Memory B cell (primary cell): ENCODE measurements at regions not wholly inside any gene's neighbourhood (a gene's known extent, or its start where the extent isn't known, plus 50 kb on each side); places are given as distances from the start of the nearest gene placed in this dataset.

ENCODE experiments used
- ATAC-seq: fragments of 150-1000 bp; cut with Tn5 transposase; 2 replicates; pipeline ENCODE4 v1.10.0; 2021; ENCODE audit warnings: low read depth, mild to moderate bottlenecking, moderate library complexity
- DNase-seq, 2 donors: peaks; one replicate each; pipeline ENCODE4 v3.0.0; 2022; ENCODE audit warnings: low spot score in 2 of 2
- H3K27ac Mint-ChIP-seq: one replicate; pipeline ENCODE4 v1.8.0; 2022; ENCODE audit warnings: mild to moderate bottlenecking, moderate library complexity, mixed read lengths
- H3K27me3 Mint-ChIP-seq: one replicate; pipeline ENCODE4 v1.8.0; 2022; ENCODE audit warnings: mixed read lengths
- H3K36me3 Mint-ChIP-seq: one replicate; pipeline ENCODE4 v1.8.0; 2022; ENCODE audit warnings: mild to moderate bottlenecking, mixed read lengths
- H3K4me1 Mint-ChIP-seq: one replicate; pipeline ENCODE4 v1.8.0; 2022; ENCODE audit warnings: mixed read lengths
- H3K4me3 Mint-ChIP-seq: one replicate; pipeline ENCODE4 v1.8.0; 2022; ENCODE audit warnings: mild to moderate bottlenecking, moderate library complexity, mixed read lengths
- H3K9me3 Mint-ChIP-seq: one replicate; pipeline ENCODE4 v1.8.0; 2022; ENCODE audit warnings: mixed read lengths

- no peak for DNase-seq
- no peaks in the 10 kb centered on the region for H3K27me3 Mint-ChIP-seq
- H3K36me3 Mint-ChIP-seq, result peaks cover 2% of the 10 kb centered on the region
- ATAC-seq, result no peak
- peaks cover 16% of the 10 kb centered on the region for H3K4me1 Mint-ChIP-seq
- no peak overlapping the region for H3K27ac Mint-ChIP-seq
- no peak overlapping the region for H3K4me3 Mint-ChIP-seq
- H3K9me3 Mint-ChIP-seq, result no peaks in the 10 kb centered on the region
Observed at GRCh38 chrX:15146515-15146914, 123.4 kb downstream of the ASB9 start.

DNA sequence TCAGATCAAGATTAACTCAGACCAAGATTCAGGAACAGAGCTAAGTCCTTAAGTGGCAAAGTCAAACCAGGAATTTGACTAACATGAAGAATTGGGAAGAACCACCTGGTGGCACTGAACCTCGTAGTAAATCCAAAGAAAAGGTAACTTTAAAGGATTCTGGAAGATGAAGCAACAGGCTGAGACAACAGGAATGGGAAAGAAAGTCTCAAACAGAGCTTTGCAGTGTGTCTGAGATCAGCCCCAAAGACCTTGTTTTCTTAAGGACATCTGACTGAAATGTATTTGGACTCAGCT lies 126.1 kb downstream of the ASB9 start:
- H3K9me3 Mint-ChIP-seq, result no peaks in the 10 kb centered on the region
- no peak overlapping the region for H3K4me3 Mint-ChIP-seq
- H3K36me3 Mint-ChIP-seq, result peaks cover 2% of the 10 kb centered on the region
- ATAC-seq (no peak), DNase-seq (no peak)
- H3K27me3 Mint-ChIP-seq, result no peaks in the 10 kb centered on the region
- H3K4me1 Mint-ChIP-seq, result peaks cover 2% of the 10 kb centered on the region
- H3K27ac Mint-ChIP-seq, result no peak overlapping the region

- H3K27me3 Mint-ChIP-seq, result no peaks in the 10 kb centered on the region
- peak; percentile 30 for DNase-seq
- H3K36me3 Mint-ChIP-seq, result no peaks in the 10 kb centered on the region
- no peak overlapping the region for H3K27ac Mint-ChIP-seq
- no peak overlapping the region for H3K4me3 Mint-ChIP-seq
- H3K9me3 Mint-ChIP-seq, result no peaks in the 10 kb centered on the region
- H3K4me1 Mint-ChIP-seq, result peaks cover 2% of the 10 kb centered on the region
- peak; percentile 65 for ATAC-seq
Observed at GRCh38 chrX:15143050-15143824, 126.6 kb downstream of the ASB9 start.

DNA sequence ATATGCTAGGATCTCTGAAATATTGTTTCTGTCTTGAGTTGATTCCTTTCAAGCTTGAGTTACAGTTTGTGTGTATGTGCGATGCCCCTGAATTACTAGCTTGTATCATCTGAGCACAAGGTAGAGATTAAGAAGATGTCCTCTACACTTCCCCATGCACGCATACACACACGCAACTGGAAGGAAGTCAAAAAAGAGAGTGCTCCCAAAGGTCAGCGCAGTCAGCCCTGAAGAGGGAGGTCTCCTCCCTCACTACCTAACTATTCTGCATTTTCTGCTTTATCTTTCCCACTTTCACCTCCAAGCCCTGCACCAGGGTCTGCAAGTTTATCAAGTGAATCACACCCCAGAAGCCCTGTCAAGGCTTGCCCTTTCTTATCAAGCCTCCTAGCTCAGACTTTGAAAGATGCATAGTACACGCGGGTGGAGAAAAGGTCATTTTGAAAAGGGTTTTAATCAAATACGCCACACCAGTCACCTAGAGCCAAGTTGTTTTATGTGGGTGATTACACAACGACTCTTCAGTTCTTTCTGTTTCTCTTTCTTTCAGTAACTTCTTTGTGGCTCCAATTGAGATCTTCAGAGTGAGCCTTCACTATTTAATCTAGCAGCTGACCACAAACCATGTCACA lies 127.7 kb downstream of the ASB9 start:
- Mint-ChIP-seq H3K36me3 (no peaks in the 10 kb centered on the region), H3K9me3 (no peaks in the 10 kb centered on the region), H3K27me3 (no peaks in the 10 kb centered on the region), H3K4me1 (peaks cover 2% of the 10 kb centered on the region), H3K27ac (no peak overlapping the region), H3K4me3 (no peak overlapping the region)
- ATAC-seq (no peak), DNase-seq (no peak)

DNA sequence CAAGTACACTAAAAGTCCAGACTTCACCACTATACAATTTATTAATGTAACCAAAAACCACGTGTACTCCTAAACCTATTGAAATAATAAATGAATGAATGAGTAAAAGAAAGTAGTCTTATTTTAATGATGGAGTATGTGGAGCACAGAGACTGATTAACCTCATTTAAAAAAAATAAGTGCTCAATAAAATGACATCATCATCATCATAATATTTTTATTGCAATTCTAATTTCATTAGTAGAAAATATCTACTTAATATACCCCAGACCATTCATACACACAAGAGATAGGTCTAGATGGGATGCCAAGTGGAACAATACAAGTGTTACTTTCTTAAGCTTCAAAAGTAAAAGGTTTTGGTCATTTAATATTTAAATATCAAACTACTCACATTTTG lies 133.1 kb downstream of the ASB9 start:
- H3K27me3 Mint-ChIP-seq, result peaks cover 3% of the 10 kb centered on the region
- no peaks in the 10 kb centered on the region for H3K36me3 Mint-ChIP-seq
- ATAC-seq (no peak), DNase-seq (no peak)
- no peak overlapping the region for H3K4me3 Mint-ChIP-seq
- no peaks in the 10 kb centered on the region for H3K4me1 Mint-ChIP-seq
- H3K27ac Mint-ChIP-seq, result no peak overlapping the region
- H3K9me3 Mint-ChIP-seq, result peaks cover 2% of the 10 kb centered on the region

- DNase-seq, result no peak
Observed at GRCh38 chrX:15129412-15129811, 140.5 kb downstream of the ASB9 start.

DNA sequence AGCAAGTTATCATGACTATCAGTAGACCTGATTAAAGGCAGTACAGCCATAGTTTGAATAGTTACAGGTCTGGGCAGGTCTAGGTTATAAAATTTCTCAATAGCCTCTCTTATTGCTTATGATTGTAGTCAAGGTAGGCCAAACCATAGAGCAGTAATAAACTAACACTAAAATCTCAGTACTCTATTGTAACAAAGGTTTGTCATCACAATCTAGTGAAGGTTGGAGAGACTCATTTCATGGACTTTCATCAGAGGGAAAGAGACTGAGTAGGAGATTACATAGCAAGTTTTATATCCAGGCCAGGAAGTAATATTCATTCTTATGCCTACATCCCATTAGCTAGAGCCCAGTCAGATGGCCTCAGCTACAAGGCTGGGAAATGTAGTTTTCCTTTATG lies 141.0 kb downstream of the ASB9 start:
- H3K27ac Mint-ChIP-seq, result no peak overlapping the region
- no peak overlapping the region for H3K4me3 Mint-ChIP-seq
- peaks cover 2% of the 10 kb centered on the region for H3K27me3 Mint-ChIP-seq
- H3K9me3 Mint-ChIP-seq, result no peaks in the 10 kb centered on the region
- H3K4me1 Mint-ChIP-seq, result no peaks in the 10 kb centered on the region
- no peaks in the 10 kb centered on the region for H3K36me3 Mint-ChIP-seq
- no peak for DNase-seq
- ATAC-seq, result no peak

More at GRCh38 chrX:15129412-15129811, 140.5 kb downstream of the ASB9 start:
- H3K27me3 Mint-ChIP-seq, result peaks cover 5% of the 10 kb centered on the region
- H3K4me3 Mint-ChIP-seq, result no peak overlapping the region
- H3K27ac Mint-ChIP-seq, result no peak overlapping the region
- no peaks in the 10 kb centered on the region for H3K36me3 Mint-ChIP-seq
- H3K4me1 Mint-ChIP-seq, result no peaks in the 10 kb centered on the region
- ATAC-seq, result no peak
- H3K9me3 Mint-ChIP-seq, result peaks cover 2% of the 10 kb centered on the region

DNA sequence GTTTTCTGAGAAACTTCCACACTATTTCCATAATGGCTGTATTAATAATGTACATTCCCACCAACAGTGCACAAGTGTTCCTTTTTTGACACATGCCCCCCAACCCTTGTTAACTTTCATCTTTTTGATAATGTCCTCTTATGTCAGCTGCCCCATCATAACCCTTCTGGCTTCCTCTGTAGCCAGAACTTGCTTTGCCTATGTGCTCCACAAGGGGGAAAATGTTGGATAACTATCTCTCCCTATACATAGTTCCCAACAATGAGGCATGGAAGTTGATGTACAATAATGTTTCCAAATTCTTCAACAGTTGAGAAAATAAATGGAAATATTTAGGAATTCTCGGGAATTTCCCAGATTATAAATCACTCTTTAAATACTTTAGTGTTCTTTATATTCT lies 142.9 kb downstream of the ASB9 start:
- Mint-ChIP-seq H3K27me3 (peaks cover 2% of the 10 kb centered on the region), H3K9me3 (no peaks in the 10 kb centered on the region), H3K4me1 (no peaks in the 10 kb centered on the region), H3K27ac (no peak overlapping the region), H3K4me3 (no peak overlapping the region), H3K36me3 (no peaks in the 10 kb centered on the region)
- ATAC-seq (no peak), DNase-seq (no peak)

GRCh38 chrX:15116900-15117299 lies 153.0 kb downstream of the ASB9 start:
- no peak for DNase-seq
- ATAC-seq, result no peak
- Mint-ChIP-seq H3K9me3 (no peaks in the 10 kb centered on the region), H3K36me3 (no peaks in the 10 kb centered on the region), H3K4me3 (no peak overlapping the region), H3K27ac (no peak overlapping the region), H3K4me1 (no peaks in the 10 kb centered on the region), H3K27me3 (no peaks in the 10 kb centered on the region)

DNA sequence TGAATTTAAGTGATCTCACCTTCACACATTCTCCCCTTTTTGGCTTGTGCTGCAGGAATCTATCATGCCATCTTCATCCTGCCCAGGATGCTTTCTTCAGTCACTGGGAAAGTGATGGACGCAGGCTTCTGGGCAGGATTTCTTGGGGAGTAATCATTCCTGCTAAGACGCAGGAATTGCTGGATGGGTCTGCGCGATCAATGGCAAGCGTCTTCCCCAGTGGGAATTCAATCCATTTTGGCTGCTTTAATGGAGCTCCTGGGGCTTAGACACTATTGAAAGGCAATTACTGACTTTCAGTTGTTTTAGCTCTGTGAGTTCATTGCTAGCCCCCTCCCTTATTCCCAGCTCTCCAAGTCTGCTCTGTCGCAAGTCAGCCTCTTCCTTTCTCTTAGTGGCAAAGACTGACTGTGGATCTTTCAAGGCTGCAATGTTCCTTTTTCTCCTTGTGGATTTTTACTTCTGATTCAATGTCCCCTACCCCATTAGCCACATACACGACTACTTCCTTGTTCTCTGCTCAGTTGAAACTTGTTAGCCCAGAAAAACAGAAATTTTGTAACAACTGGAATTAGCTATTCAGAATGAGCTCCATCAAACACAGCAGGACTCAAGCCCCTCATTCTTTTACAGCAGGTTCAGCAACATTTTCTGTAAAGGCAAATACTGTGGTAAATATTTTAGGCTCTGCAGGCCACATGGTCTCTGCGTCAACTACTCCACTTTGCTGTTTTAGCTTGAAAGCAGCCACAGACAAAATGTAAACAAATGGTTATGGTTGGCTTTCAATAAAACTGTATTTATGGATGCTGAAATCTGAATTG lies 154.9 kb downstream of the ASB9 start:
- Mint-ChIP-seq H3K36me3 (no peaks in the 10 kb centered on the region), H3K27ac (no peak overlapping the region), H3K9me3 (no peaks in the 10 kb centered on the region), H3K4me3 (no peak overlapping the region), H3K27me3 (no peaks in the 10 kb centered on the region), H3K4me1 (no peaks in the 10 kb centered on the region)
- ATAC-seq, result no peak
- no peak for DNase-seq

- no peaks in the 10 kb centered on the region for H3K4me1 Mint-ChIP-seq
- no peak overlapping the region for H3K4me3 Mint-ChIP-seq
- DNase-seq (no peak), ATAC-seq (no peak)
- no peaks in the 10 kb centered on the region for H3K27me3 Mint-ChIP-seq
- H3K36me3 Mint-ChIP-seq, result no peaks in the 10 kb centered on the region
- peaks cover 4% of the 10 kb centered on the region for H3K9me3 Mint-ChIP-seq
- H3K27ac Mint-ChIP-seq, result no peak overlapping the region
Observed at GRCh38 chrX:15107367-15107988, 162.4 kb downstream of the ASB9 start.

DNA sequence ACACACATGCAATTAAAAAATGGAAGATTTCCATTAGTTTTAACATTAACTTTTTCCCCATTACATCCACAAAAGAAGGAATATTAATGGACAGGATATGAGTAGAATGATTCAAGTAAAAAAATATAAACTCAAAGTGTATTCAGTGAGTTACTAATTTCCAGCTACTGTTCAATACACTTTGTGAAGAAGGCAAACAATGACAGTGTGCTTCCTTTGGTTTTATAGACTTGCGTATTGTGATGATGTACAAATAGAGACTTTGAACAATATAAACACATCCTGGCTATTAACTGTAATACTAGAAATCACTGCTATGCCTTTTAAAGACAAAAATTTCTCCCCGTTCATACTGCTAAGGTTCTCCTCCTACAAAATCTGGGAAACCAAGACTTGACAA lies 171.4 kb downstream of the ASB9 start:
- Mint-ChIP-seq H3K27me3 (no peaks in the 10 kb centered on the region), H3K4me3 (no peak overlapping the region), H3K4me1 (no peaks in the 10 kb centered on the region), H3K36me3 (no peaks in the 10 kb centered on the region), H3K27ac (no peak overlapping the region), H3K9me3 (no peaks in the 10 kb centered on the region)
- no peak for DNase-seq
- no peak for ATAC-seq

DNA sequence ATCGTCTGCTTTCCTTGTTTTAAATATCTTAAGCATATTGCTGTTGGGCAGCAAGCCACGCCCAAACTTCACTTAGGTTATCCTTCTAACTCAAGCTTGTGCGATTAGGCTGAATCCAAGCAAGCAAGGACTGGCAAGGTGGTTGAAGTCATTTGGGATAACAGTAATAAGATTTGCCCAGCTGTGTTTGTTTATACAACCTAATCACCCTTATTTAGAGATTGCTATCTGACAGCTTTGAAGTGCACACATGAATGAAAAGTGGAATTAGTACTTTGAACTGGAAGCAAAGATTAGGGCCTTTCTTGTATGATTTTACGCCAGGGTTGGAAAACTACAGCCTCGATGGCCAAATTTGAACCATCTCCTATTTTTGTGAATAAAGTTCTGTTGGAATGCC lies 182.1 kb downstream of the ASB9 start:
- DNase-seq (no peak), ATAC-seq (no peak)
- H3K4me3 Mint-ChIP-seq, result no peak overlapping the region
- H3K4me1 Mint-ChIP-seq, result no peaks in the 10 kb centered on the region
- H3K36me3 Mint-ChIP-seq, result no peaks in the 10 kb centered on the region
- H3K9me3 Mint-ChIP-seq, result no peaks in the 10 kb centered on the region
- H3K27me3 Mint-ChIP-seq, result no peaks in the 10 kb centered on the region
- no peak overlapping the region for H3K27ac Mint-ChIP-seq

DNA sequence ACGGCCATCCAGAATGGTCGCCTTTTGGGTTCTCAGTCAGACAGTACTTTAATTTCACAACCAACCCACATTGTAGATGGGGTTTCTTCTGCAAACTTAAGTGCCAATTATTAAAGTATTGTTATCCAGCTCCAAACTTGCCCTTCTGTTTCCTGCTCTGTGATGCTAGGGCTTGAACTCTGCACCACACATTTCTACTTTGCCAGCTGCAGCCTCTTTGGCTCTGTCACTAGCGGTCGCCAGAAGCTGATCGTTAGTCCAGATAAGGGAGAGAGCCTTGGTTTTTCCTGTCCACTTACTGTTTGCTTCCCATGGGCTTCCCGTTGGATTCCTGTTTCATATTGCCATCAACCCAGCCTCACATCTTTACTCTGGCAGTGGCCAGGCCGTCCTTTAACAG lies 196.6 kb downstream of the ASB9 start:
- Mint-ChIP-seq H3K4me1 (no peaks in the 10 kb centered on the region), H3K27me3 (no peaks in the 10 kb centered on the region)
- ATAC-seq, result no peak

More for the DNA sequence above, 196.6 kb downstream of the ASB9 start:
- Mint-ChIP-seq H3K36me3 (no peaks in the 10 kb centered on the region), H3K4me3 (no peak overlapping the region), H3K27ac (no peak overlapping the region), H3K9me3 (no peaks in the 10 kb centered on the region)
- no peak for DNase-seq
